ENCODE measurements at regions not wholly inside any gene's neighbourhood (a gene's known extent, or its start where the extent isn't known, plus 50 kb on each side); places are given as distances from the start of the nearest gene placed in this dataset.
"Not testable (repeated sequence)": the region's sequence is repeated elsewhere in the genome, so short reads cannot be mapped to it uniquely, and the experiment has no call there.

GRCh38 chr3:110625201-110625747 lies 446.3 kb upstream of the NECTIN3 start:
- H3K27ac ChIP-seq, result peak overlapping the region in 2 of 4 donors; percentile 3 to 20
- DNase-seq (peak in 1 of 6 donors; percentile 9), ATAC-seq (peak; percentile 72 to 88 (median 81))

DNA sequence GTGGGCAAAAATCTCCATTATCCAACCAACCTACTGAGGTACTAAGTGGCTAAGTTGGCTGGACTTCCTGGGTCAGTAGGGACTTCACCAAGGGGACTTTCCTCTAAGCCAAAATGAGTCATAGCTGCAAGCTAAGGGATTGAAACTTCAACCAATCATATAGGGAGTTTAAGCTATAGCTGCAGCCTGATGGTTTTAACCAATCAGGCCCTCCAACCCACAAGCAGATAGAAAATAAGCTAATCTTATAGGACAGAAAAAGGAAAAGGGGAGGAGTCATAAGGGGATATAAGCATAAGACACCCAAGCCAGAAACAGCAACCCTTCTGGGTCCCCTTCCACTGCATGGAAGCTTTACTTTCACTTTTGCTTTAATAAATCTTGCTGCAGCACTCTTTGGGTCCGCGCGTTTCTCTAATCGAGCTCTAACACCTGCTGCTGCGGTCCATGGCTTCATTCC lies 444.9 kb upstream of the NECTIN3 start:
- 92 to 97% methylated on average over 5 of the region's 5 CpGs for WGBS, 2 donors
- intact Hi-C loops (cut with DNase I); H3K4me3 ChIP-seq; H3K27ac ChIP-seq; H3K36me3 ChIP-seq; DNase-seq; ATAC-seq; H3K9me3 ChIP-seq; FAIRE-seq; H3K27me3 ChIP-seq: not testable (repeated sequence)
- peaks cover 0 to 11% (median 10%) of the 10 kb centered on the region in 3 donors for H3K4me1 ChIP-seq

More at GRCh38 chr3:110625201-110625747, 446.3 kb upstream of the NECTIN3 start:
- no peaks in the 10 kb centered on the region for H3K27me3 ChIP-seq
- 19 to 30% methylated on average over 4 of the region's 4 CpGs for WGBS, 2 donors
- intact Hi-C loops (cut with DNase I), result no loop called here
- H3K9me3 ChIP-seq, result no peaks in the 10 kb centered on the region
- no peaks in the 10 kb centered on the region for H3K36me3 ChIP-seq
- peaks cover 0 to 11% (median 10%) of the 10 kb centered on the region in 3 donors for H3K4me1 ChIP-seq
- TF ChIP-seq, protein P1, sequence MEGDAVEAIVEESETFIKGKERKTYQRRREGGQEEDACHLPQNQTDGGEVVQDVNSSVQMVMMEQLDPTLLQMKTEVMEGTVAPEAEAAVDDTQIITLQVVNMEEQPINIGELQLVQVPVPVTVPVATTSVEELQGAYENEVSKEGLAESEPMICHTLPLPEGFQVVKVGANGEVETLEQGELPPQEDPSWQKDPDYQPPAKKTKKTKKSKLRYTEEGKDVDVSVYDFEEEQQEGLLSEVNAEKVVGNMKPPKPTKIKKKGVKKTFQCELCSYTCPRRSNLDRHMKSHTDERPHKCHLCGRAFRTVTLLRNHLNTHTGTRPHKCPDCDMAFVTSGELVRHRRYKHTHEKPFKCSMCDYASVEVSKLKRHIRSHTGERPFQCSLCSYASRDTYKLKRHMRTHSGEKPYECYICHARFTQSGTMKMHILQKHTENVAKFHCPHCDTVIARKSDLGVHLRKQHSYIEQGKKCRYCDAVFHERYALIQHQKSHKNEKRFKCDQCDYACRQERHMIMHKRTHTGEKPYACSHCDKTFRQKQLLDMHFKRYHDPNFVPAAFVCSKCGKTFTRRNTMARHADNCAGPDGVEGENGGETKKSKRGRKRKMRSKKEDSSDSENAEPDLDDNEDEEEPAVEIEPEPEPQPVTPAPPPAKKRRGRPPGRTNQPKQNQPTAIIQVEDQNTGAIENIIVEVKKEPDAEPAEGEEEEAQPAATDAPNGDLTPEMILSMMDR (IDR thresholded peaks at IDR 0.05), result no peak
- H3K4me3 ChIP-seq, result no peak overlapping the region
- FAIRE-seq, result no peak

- TF ChIP-seq, protein P1 (IDR thresholded peaks at IDR 0.05), result no peak
- intact Hi-C loops (cut with DNase I), result no loop called here
- WGBS, 2 donors, result 81 to 89% methylated on average over 4 of the region's 4 CpGs
- no peaks in the 10 kb centered on the region for H3K36me3 ChIP-seq
- FAIRE-seq (no peak), ATAC-seq (no peak), DNase-seq (no peak)
- peaks cover 0 to 11% (median 10%) of the 10 kb centered on the region in 3 donors for H3K4me1 ChIP-seq
- no peaks in the 10 kb centered on the region for H3K9me3 ChIP-seq
- no peaks in the 10 kb centered on the region for H3K27me3 ChIP-seq
- H3K27ac ChIP-seq, result no peak overlapping the region
- H3K4me3 ChIP-seq, result no peak overlapping the region
These were observed 442.8 kb upstream of the NECTIN3 start for GRCh38 chr3:110628650-110629301.

GRCh38 chr3:110629917-110630316 lies 441.7 kb upstream of the NECTIN3 start:
- DNase-seq (no peak), ATAC-seq (no peak), FAIRE-seq (no peak)
- TF ChIP-seq, protein P1 (IDR thresholded peaks at IDR 0.05), result no peak
- Histone ChIP-seq H3K4me3 (no peak overlapping the region), H3K9me3 (no peaks in the 10 kb centered on the region), H3K27ac (no peak overlapping the region), H3K4me1 (peaks cover 0 to 6% (median 5%) of the 10 kb centered on the region in 3 donors), H3K36me3 (no peaks in the 10 kb centered on the region), H3K27me3 (no peaks in the 10 kb centered on the region)
- intact Hi-C loops (cut with DNase I), result no loop called here
- 92 to 93% methylated on average over 1 of the region's 1 CpG for WGBS, 2 donors

GRCh38 chr3:110644203-110644602 lies 427.4 kb upstream of the NECTIN3 start:
- no peaks in the 10 kb centered on the region for H3K36me3 ChIP-seq
- no peaks in the 10 kb centered on the region for H3K4me1 ChIP-seq
- no peaks in the 10 kb centered on the region for H3K9me3 ChIP-seq
- ATAC-seq (no peak), DNase-seq (no peak), FAIRE-seq (no peak)
- TF ChIP-seq, protein P1 (IDR thresholded peaks at IDR 0.05), result no peak
- 87 to 90% methylated on average over 17 of the region's 17 CpGs for WGBS, 2 donors
- H3K27me3 ChIP-seq, result no peaks in the 10 kb centered on the region
- intact Hi-C loops (cut with DNase I), result no loop called here
- H3K27ac ChIP-seq, result no peak overlapping the region
- no peak overlapping the region for H3K4me3 ChIP-seq

Measured in pancreas (tissue), 10 donors.